ENCODE measurements at regions not wholly inside any gene's neighbourhood (a gene's known extent, or its start where the extent isn't known, plus 50 kb on each side); places are given as distances from the start of the nearest gene placed in this dataset.

DNA sequence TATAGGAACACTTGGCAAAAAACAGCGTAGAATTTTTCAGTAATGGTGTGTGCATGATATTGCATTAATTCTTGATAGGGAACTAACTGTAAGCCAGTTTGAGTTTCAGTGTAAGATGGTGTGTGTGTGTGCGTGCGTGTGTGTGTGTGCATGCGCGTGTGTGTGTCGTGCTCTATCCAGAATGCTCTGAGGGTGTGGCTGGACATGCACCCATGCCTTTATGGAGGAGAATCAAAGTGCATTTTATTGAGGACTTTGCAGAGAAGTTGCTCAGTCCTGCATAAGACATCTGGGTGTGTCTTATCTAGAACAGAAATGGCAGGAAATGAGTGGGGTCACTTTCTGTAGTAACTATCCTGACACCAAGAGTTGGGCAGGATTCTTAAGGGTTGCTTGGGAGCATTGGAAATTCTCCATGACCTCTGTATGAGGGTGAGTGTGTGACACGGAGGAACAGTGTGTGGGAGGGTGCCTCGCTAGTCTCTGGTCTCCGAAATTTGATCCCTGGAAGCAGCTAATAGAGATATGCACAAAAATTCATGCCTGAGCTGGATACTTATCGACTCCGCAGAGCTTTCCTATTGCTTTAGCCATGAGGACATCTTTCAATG, 252.2 kb downstream of the TSHZ3 start:
- TF ChIP-seq, protein P1, sequence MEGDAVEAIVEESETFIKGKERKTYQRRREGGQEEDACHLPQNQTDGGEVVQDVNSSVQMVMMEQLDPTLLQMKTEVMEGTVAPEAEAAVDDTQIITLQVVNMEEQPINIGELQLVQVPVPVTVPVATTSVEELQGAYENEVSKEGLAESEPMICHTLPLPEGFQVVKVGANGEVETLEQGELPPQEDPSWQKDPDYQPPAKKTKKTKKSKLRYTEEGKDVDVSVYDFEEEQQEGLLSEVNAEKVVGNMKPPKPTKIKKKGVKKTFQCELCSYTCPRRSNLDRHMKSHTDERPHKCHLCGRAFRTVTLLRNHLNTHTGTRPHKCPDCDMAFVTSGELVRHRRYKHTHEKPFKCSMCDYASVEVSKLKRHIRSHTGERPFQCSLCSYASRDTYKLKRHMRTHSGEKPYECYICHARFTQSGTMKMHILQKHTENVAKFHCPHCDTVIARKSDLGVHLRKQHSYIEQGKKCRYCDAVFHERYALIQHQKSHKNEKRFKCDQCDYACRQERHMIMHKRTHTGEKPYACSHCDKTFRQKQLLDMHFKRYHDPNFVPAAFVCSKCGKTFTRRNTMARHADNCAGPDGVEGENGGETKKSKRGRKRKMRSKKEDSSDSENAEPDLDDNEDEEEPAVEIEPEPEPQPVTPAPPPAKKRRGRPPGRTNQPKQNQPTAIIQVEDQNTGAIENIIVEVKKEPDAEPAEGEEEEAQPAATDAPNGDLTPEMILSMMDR (IDR thresholded peaks at IDR 0.05; ENCODE audit: poor library complexity): no peak
- TF ChIP-seq EZH2 (IDR thresholded peaks at IDR 0.05; ENCODE audit: borderline replicate concordance) (no peak), EZH2phosphoT487 (IDR thresholded peaks at IDR 0.05; ENCODE audit: low read depth, severe bottlenecking, unreplicated experiment) (no peak)

Measured in hepatocyte (in vitro differentiated cells).